ENCODE measurements at regions not wholly inside any gene's neighbourhood (a gene's known extent, or its start where the extent isn't known, plus 50 kb on each side); places are given as distances from the start of the nearest gene placed in this dataset.

GRCh38 chr1:65044411-65044810 is 78.1 kb upstream of the JAK1 start:
- intact Hi-C loops (cut with micrococcal nuclease): no loop called here
- H3K27ac Mint-ChIP-seq: no peak overlapping the region

GRCh38 chr1:65045022-65045817 is 78.9 kb upstream of the JAK1 start:
- H3K27me3 Mint-ChIP-seq (ENCODE audit: low read depth): no peaks in the 10 kb centered on the region

More at GRCh38 chr1:65044411-65044810, 78.1 kb upstream of the JAK1 start:
- Mint-ChIP-seq H3K4me1 (ENCODE audit: low read depth) (peaks cover 41% of the 10 kb centered on the region), H3K27me3 (ENCODE audit: low read depth) (no peaks in the 10 kb centered on the region), H3K36me3 (ENCODE audit: low read depth) (no peaks in the 10 kb centered on the region), H3K9me3 (no peaks in the 10 kb centered on the region), H3K4me3 (no peak overlapping the region)
- CTCF ChIA-PET: interaction anchor here (0.7 to 1.2 kb wide), 2 partner anchors 217 to 1064 kb away, joined by 3 to 4 read pairs; no protein-coding TSS in a partner anchor
- no peak for DNase-seq

DNA sequence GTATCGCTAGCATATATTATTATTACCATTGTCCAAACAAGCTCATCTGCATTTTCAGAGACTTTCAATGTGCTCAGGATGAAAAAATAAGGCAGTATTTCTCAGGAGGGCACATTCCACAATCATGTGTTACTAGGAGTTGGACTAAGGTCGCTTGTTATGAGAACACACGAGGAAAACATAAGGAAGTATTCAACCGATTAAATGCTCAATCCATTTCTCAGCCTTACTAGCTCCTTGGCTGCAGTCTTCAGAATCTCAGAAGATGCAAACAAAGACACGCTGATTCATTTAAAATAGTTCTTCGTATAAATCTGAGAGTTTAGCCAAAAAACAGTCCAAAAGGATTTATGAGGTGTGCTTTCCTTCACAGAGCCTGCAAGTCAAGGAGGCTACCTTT is 82.0 kb upstream of the JAK1 start:
- intact Hi-C loops (cut with micrococcal nuclease): no loop called here
- H3K4me3 Mint-ChIP-seq: no peak overlapping the region
- no peak overlapping the region for H3K27ac Mint-ChIP-seq
- no peaks in the 10 kb centered on the region for H3K9me3 Mint-ChIP-seq
- no peaks in the 10 kb centered on the region for H3K27me3 Mint-ChIP-seq (ENCODE audit: low read depth)
- peaks cover 51% of the 10 kb centered on the region for H3K4me1 Mint-ChIP-seq (ENCODE audit: low read depth)
- no peak for DNase-seq
- CTCF ChIA-PET: interaction anchor here (0.6 to 0.7 kb wide), 3 partner anchors 17 to 71 kb away, joined by 3 to 5 read pairs (median 4); no protein-coding TSS in a partner anchor
- no peaks in the 10 kb centered on the region for H3K36me3 Mint-ChIP-seq (ENCODE audit: low read depth)

More at GRCh38 chr1:65045022-65045817, 78.9 kb upstream of the JAK1 start:
- Mint-ChIP-seq H3K4me3 (no peak overlapping the region), H3K4me1 (ENCODE audit: low read depth) (peaks cover 49% of the 10 kb centered on the region), H3K9me3 (no peaks in the 10 kb centered on the region), H3K27ac (no peak overlapping the region), H3K36me3 (ENCODE audit: low read depth) (no peaks in the 10 kb centered on the region)
- CTCF ChIA-PET: interaction anchor here (0.6 to 2.0 kb wide), 7 partner anchors 11 to 1063 kb away, joined by 3 to 7 read pairs (median 3); no protein-coding TSS in a partner anchor
- DNase-seq: no peak
- intact Hi-C loops (cut with micrococcal nuclease): no loop called here

DNA sequence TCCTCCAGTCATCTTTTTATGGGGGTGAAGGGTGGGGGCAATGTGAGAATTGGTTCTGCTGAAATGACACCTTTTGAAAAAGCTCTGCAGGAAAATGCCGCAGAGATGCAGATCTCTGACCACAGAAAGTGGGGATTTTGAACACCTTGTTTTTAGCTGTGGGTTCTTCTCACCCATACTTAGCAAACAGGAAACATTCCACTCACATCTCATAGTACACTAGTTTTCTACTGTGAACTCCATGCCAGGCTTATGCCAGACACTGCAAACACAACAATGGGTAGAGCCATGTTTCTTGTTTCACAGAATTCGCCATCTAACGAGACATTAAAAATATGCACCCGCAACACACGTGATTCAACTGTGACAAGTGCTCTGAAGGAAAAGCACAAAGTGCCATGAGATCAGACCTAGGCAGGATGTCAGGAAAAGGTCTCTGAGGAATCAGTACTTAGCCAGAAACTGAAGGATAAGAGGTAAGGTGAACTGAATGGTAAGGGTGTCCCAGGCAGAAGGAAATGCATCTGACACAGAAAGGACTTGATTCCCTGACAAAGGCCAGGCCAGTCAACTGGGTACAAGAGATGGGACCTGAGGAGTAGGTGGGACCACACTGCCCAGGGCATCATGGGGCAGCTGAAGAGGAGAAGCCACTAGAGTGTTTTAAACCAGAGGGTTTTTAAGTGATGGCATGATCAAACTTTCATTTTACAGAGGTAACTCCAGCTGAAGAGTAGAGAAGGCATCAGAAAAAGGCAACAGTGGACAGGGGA is 83.8 kb upstream of the JAK1 start:
- H3K9me3 Mint-ChIP-seq: no peaks in the 10 kb centered on the region
- intact Hi-C loops (cut with micrococcal nuclease): loop anchor here (2.0 kb wide), 1 partner anchor 47 kb away; no protein-coding TSS in a partner anchor
- H3K27me3 Mint-ChIP-seq (ENCODE audit: low read depth): no peaks in the 10 kb centered on the region
- H3K27ac Mint-ChIP-seq: peak overlapping the region; percentile 17
- peaks cover 47% of the 10 kb centered on the region for H3K4me1 Mint-ChIP-seq (ENCODE audit: low read depth)
- H3K4me3 Mint-ChIP-seq: peak overlapping the region; percentile 10
- peak; percentile 38 for DNase-seq
- no peaks in the 10 kb centered on the region for H3K36me3 Mint-ChIP-seq (ENCODE audit: low read depth)
- CTCF ChIA-PET: interaction anchor here (0.6 to 3.2 kb wide), 2 partner anchors 25 to 157 kb away, joined by 3 to 22 read pairs; no protein-coding TSS in a partner anchor

- no peak for DNase-seq
- no peaks in the 10 kb centered on the region for H3K9me3 Mint-ChIP-seq
- CTCF ChIA-PET: interaction anchor here (0.6 to 3.2 kb wide), 2 partner anchors 24 to 157 kb away, joined by 3 to 22 read pairs; no protein-coding TSS in a partner anchor
- H3K36me3 Mint-ChIP-seq (ENCODE audit: low read depth): no peaks in the 10 kb centered on the region
- peaks cover 43% of the 10 kb centered on the region for H3K4me1 Mint-ChIP-seq (ENCODE audit: low read depth)
- no peaks in the 10 kb centered on the region for H3K27me3 Mint-ChIP-seq (ENCODE audit: low read depth)
- H3K4me3 Mint-ChIP-seq: no peak overlapping the region
- H3K27ac Mint-ChIP-seq: no peak overlapping the region
- intact Hi-C loops (cut with micrococcal nuclease): loop anchor here (2.0 kb wide), 1 partner anchor 48 kb away; no protein-coding TSS in a partner anchor
These were observed 84.4 kb upstream of the JAK1 start for GRCh38 chr1:65050735-65051134.

- Mint-ChIP-seq H3K4me1 (ENCODE audit: low read depth) (peaks cover 45% of the 10 kb centered on the region), H3K4me3 (no peak overlapping the region), H3K9me3 (no peaks in the 10 kb centered on the region), H3K27me3 (ENCODE audit: low read depth) (no peaks in the 10 kb centered on the region), H3K36me3 (ENCODE audit: low read depth) (peaks cover 6% of the 10 kb centered on the region), H3K27ac (no peak overlapping the region)
- intact Hi-C loops (cut with micrococcal nuclease): no loop called here
- DNase-seq: no peak
- CTCF ChIA-PET: interaction anchor here (0.5 kb wide), 1 partner anchor 214 kb away, joined by 4 read pairs; no protein-coding TSS in a partner anchor
These were observed 88.1 kb upstream of the JAK1 start for GRCh38 chr1:65054481-65054880.

DNA sequence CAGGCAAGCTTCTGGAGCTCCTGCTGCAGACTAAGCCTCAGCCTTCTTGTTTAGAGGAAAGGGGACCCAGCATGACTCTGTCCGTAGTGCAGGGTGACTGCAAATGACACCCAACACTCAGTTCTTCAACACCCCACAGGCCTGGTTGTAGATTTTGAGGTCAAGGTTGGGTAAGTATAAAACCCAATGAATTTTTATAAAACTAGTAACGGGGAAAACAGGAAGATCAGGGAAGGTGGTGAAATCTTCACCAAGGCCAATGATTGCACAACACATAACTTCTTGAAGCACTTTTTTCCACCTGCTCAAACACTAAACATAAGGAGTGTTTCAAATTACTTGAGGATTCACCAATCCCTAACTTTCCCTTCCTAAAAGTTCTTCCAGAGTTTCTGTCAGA is 89.4 kb upstream of the JAK1 start:
- DNase-seq: no peak
- Mint-ChIP-seq H3K4me1 (ENCODE audit: low read depth) (peaks cover 42% of the 10 kb centered on the region), H3K9me3 (no peaks in the 10 kb centered on the region), H3K27ac (no peak overlapping the region), H3K27me3 (ENCODE audit: low read depth) (no peaks in the 10 kb centered on the region), H3K36me3 (ENCODE audit: low read depth) (peaks cover 6% of the 10 kb centered on the region), H3K4me3 (no peak overlapping the region)
- CTCF ChIA-PET: interaction anchor here (0.7 kb wide), 1 partner anchor 10 kb away, joined by 3 read pairs; no protein-coding TSS in a partner anchor
- intact Hi-C loops (cut with micrococcal nuclease): no loop called here

DNA sequence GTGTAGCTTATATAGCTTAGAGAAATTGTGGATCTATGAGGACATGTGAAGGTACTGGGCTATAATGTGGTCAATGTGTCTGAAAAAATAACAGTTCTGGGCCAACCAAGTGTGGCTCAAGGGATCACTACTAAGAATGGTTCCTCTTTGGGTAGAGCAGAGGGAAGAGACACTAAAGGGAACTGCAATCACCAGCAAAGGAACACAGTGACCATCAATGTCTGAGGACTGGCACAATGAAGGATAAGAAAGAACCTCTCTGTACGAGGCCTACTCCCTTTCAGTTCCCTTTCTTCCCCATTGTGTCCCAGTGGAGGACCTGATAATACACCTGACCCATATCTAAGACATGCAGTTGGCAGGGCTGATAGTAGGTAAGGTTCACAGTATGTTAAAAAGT is 89.9 kb upstream of the JAK1 start:
- peaks cover 42% of the 10 kb centered on the region for H3K4me1 Mint-ChIP-seq (ENCODE audit: low read depth)
- intact Hi-C loops (cut with micrococcal nuclease): no loop called here
- no peak overlapping the region for H3K27ac Mint-ChIP-seq
- H3K36me3 Mint-ChIP-seq (ENCODE audit: low read depth): peaks cover 6% of the 10 kb centered on the region
- no peak overlapping the region for H3K4me3 Mint-ChIP-seq
- no peak for DNase-seq
- H3K9me3 Mint-ChIP-seq: no peaks in the 10 kb centered on the region
- H3K27me3 Mint-ChIP-seq (ENCODE audit: low read depth): no peaks in the 10 kb centered on the region
- CTCF ChIA-PET: interaction anchor here (0.6 to 0.7 kb wide), 2 partner anchors 9 to 95 kb away, joined by 3 read pairs; no protein-coding TSS in a partner anchor

DNA sequence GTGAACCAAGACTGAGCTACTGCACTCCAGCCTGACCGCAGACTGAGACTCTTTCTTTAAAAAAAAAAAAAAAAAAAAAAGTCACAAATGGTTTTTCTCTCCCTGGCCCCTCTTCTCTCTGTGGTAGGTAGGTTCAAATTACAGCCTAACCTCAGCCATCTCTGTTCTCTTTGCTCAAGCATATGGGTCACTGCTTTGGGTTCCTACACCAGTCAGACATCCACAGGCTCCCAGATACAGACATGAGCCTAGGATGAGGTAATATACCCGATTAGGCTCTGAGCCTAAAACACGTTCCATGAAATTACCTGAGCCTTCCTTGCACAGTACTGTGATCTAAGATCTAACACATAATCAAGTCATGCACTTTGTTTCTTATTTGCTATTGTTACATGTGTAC is 90.5 kb upstream of the JAK1 start:
- DNase-seq: no peak
- intact Hi-C loops (cut with micrococcal nuclease): no loop called here
- no peaks in the 10 kb centered on the region for H3K9me3 Mint-ChIP-seq
- H3K27ac Mint-ChIP-seq: no peak overlapping the region
- H3K27me3 Mint-ChIP-seq (ENCODE audit: low read depth): no peaks in the 10 kb centered on the region
- peaks cover 37% of the 10 kb centered on the region for H3K4me1 Mint-ChIP-seq (ENCODE audit: low read depth)
- CTCF ChIA-PET: interaction anchor here (0.6 kb wide), 1 partner anchor 95 kb away, joined by 3 read pairs; no protein-coding TSS in a partner anchor
- H3K36me3 Mint-ChIP-seq (ENCODE audit: low read depth): peaks cover 6% of the 10 kb centered on the region
- H3K4me3 Mint-ChIP-seq: no peak overlapping the region

- H3K4me3 Mint-ChIP-seq: no peak overlapping the region
- H3K36me3 Mint-ChIP-seq (ENCODE audit: low read depth): peaks cover 6% of the 10 kb centered on the region
- CTCF ChIA-PET: interaction anchor here (0.6 to 0.9 kb wide), 12 partner anchors 9 to 811 kb away, joined by 3 to 9 read pairs (median 5); no protein-coding TSS in a partner anchor
- H3K27ac Mint-ChIP-seq: no peak overlapping the region
- H3K27me3 Mint-ChIP-seq (ENCODE audit: low read depth): no peaks in the 10 kb centered on the region
- intact Hi-C loops (cut with micrococcal nuclease): loop anchor here (1.0 to 10.0 kb wide), 7 partner anchors 149 to 1875 kb away; no protein-coding TSS in a partner anchor
- H3K4me1 Mint-ChIP-seq (ENCODE audit: low read depth): peaks cover 61% of the 10 kb centered on the region
- no peak for DNase-seq
- H3K9me3 Mint-ChIP-seq: no peaks in the 10 kb centered on the region
These were observed 88.0 kb upstream of the AK4 start for GRCh38 chr1:65059930-65060538.

GRCh38 chr1:65062339-65062738 is 85.7 kb upstream of the AK4 start:
- Mint-ChIP-seq H3K4me1 (ENCODE audit: low read depth) (peaks cover 70% of the 10 kb centered on the region), H3K9me3 (no peaks in the 10 kb centered on the region), H3K36me3 (ENCODE audit: low read depth) (peaks cover 5% of the 10 kb centered on the region), H3K4me3 (no peak overlapping the region), H3K27ac (no peak overlapping the region), H3K27me3 (ENCODE audit: low read depth) (no peaks in the 10 kb centered on the region)
- intact Hi-C loops (cut with micrococcal nuclease): loop anchor here (5.0 to 10.0 kb wide), 6 partner anchors 190 to 1872 kb away; no protein-coding TSS in a partner anchor
- CTCF ChIA-PET: interaction anchor here (0.7 to 6.3 kb wide), 7 partner anchors 11 to 238 kb away, joined by 3 to 118 read pairs (median 3); no protein-coding TSS in a partner anchor
- no peak for DNase-seq
